HFF-Myc (cell line): ENCODE measurements at regions not wholly inside any gene's neighbourhood (a gene's known extent, or its start where the extent isn't known, plus 50 kb on each side); places are given as distances from the start of the nearest gene placed in this dataset.

Source experiments
- DNase-seq: peaks from one replicate; pipeline ENCODE4 v3.0.0-alpha.2; 2011; ENCODE audit warnings: low read depth; ENCODE audit errors: extremely low read depth
- H3K4me3 ChIP-seq: replicated peaks from 2 replicates; pipeline ENCODE4 v1.5.1; 2011; ENCODE audit warnings: low read depth, mild to moderate bottlenecking, control low read depth, low read length
- TF ChIP-seq, protein P1 (sequence below): IDR thresholded peaks from 2 replicates; pipeline ENCODE4 v1.5.1; 2012; ENCODE audit warnings: mild to moderate bottlenecking, low read depth, low read length, control low read depth; ENCODE audit errors: missing control alignments

DNA sequence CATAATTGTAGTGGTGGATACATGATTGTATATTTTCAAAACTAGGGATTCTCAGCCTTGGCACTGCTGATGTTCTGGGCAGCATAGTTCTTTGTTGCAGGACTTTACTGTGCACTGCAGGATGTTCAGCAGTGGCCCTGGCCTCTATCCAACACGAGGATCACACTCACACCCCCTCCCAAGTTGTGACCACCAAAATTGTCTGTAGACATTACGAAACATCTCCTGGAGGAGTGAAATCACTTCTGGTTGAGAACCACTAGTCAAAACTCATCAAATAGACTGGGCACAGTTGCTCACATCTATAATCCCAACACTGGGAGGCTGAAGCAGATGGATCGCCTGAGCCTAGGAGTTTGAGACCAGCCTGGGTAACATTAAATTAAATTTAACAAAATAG lies 123.1 kb upstream of the CDYL start:
- no peak for DNase-seq
- TF ChIP-seq, protein P1, sequence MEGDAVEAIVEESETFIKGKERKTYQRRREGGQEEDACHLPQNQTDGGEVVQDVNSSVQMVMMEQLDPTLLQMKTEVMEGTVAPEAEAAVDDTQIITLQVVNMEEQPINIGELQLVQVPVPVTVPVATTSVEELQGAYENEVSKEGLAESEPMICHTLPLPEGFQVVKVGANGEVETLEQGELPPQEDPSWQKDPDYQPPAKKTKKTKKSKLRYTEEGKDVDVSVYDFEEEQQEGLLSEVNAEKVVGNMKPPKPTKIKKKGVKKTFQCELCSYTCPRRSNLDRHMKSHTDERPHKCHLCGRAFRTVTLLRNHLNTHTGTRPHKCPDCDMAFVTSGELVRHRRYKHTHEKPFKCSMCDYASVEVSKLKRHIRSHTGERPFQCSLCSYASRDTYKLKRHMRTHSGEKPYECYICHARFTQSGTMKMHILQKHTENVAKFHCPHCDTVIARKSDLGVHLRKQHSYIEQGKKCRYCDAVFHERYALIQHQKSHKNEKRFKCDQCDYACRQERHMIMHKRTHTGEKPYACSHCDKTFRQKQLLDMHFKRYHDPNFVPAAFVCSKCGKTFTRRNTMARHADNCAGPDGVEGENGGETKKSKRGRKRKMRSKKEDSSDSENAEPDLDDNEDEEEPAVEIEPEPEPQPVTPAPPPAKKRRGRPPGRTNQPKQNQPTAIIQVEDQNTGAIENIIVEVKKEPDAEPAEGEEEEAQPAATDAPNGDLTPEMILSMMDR = no peak
- H3K4me3 ChIP-seq = no peak overlapping the region

DNA sequence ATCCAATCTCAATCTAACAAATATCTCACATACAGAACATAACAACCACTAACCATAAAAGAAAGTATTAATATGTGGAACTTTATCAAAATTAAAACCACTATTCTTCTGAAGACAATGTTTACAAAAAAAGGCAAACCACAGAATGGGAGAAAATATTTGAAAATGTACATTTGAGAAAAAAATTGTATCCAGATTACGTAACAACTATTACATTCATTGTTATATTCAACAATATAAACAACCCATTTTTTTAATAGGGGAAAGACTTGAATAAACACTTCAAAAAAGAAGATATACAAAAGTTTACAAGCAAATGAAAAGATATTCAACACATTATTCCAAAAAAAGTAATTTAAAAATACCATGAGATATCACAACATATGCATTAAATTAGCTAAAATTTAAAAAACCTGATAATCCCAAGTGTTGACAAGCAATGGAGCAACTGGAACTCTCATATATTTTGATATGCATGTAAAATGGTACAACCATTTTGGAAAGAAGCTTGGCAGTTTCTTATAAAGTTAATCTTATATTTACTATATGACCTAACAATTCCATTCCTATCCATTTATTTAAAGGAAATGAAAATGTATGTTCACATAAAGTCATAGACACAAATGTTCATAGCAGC lies 124.3 kb upstream of the CDYL start:
- no peak for DNase-seq
- H3K4me3 ChIP-seq = no peak overlapping the region
- TF ChIP-seq, protein P1 = no peak

DNA sequence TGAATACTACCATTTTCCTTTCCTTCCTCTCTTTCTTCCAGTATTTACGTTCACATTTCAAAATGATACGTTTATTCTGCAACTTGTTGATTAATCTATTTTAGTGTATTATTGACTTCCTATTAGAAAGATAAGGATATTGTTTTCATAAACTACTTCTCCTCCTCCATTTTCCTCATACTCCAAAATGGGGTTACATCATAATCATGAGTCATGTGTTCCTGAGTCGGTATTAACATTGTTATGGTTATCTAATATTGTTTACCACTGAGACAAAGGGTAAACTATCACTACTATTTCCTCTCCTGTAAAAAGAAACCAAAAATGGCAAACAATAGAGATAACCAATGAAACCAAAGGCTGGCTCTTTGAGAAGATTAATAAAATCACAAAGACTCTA lies 126.5 kb upstream of the CDYL start:
- no peak overlapping the region for H3K4me3 ChIP-seq
- no peak for DNase-seq
- TF ChIP-seq, protein P1 = no peak

DNA sequence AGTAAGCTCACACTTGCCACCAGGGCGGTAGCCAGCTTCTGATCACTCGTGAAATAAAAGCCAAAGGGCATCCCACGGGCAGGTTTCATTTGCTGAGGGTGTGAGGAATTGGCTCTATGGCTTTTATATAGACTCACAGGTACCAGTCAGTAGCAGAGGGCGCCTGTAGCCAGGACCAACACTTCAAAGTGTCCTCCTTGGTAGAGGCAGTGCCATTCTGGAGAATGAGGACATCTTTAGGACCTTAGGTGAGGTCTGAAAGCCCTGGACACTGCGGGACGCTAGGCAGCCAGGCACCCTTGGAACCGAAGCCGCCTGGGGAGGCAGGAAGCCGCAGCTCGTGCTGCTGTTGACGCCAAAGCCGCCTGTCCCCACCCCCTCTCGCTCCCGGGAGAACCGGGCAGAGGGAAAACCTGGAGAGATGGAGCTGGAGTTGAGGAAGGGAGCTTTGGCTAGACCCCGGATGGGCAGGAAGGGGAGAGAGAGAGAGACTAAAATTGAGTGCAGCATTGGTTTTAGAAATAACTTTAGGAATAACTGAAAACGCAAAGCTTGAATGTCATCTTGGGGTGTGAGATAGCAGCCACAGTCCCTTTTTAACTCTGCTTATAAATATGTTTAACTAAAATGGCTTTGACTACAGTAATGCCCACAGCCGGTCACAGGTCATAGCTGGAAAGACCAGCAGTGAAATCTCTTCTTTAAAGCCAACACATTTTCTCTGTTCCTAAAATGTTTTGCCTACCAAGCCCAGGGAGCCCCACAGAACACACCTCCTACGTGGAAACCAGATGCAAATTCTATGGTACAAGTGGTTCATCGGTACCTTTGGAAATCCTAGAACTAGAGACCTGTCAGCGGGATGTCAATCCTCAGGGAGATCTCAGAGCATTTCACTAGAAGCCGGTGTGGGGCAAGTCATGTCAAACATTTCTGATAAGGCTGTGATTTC lies 128.5 kb upstream of the CDYL start:
- H3K4me3 ChIP-seq = peak overlapping the region; percentile 16
- TF ChIP-seq, protein P1 = no peak
- DNase-seq = peak; percentile 52

DNA sequence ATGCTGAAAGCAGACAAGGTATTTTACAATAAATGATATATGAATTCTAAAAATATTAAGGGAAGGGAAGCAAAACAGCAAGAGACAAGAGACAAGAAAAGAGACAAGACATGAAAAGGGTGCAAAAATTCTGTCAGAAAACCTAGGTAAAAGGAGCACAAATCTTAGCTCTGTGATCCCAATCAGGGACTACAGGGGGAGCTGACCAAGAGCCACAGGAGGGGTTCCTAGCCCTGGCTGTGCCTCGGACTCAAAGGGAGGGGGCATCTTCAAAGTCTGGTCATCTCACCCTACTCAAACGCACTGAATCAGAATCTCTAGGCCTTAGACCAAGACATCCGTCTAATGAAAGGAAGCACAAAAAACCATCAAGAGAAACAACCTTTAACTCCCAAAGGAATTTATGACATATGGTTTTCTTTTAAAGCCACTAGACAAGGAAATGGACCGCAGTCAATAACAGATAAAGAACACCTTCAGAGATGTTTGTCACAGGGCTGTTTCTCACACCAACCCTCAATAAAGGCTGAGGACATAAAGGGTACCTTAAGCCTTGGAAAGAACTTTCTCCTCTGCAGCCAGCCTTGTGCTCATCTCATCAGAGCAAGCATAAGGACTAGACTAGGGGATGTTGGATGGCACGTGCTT lies 130.4 kb upstream of the CDYL start:
- DNase-seq = no peak
- no peak overlapping the region for H3K4me3 ChIP-seq
- TF ChIP-seq, protein P1 = peak; percentile 19

DNA sequence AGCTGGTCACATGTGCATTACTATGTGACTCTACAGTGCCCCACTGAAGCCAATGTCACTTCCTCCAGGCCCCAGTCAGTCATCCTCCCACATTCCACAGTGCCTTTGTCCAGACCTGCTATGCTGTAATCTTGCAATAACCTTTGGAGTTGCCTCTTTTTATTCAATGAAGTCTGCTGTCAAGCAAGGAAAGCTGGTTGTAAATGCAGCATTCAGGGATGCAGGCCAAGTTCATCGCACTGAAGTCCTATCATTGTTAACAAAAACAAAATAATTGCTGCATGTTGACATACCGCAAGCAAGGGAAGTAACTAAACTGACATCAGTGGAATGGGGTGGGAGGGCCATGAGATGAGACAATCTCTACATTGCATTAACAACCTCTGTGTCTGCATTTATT lies 131.2 kb upstream of the CDYL start:
- TF ChIP-seq, protein P1 = no peak
- DNase-seq = no peak

More for the DNA sequence above, 131.2 kb upstream of the CDYL start:
- H3K4me3 ChIP-seq = no peak overlapping the region
